ENCODE measurements at regions not wholly inside any gene's neighbourhood (a gene's known extent, or its start where the extent isn't known, plus 50 kb on each side); places are given as distances from the start of the nearest gene placed in this dataset.

DNA sequence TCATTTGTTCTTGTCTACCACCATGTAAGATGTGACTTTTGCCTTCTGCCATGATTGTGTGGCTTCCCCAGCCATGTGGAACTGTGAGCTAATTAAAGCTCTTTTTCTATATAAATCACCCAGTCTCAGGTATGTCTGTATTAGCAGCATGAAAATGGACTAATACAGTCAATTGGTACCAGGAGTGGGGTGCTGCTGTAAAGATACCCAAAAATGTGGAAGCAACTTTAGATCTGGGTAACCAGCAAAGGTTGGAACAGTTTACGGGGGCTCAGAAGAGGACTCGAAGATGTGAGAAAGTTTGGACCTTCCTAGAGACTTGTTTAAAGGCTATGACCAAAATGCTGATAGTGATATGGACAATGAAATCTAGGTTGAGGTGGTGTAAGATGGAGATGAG is 488.9 kb downstream of the ISL1 start:
- no peaks in the 10 kb centered on the region for H3K79me1 ChIP-seq (ENCODE audit: low read depth, low read length)
- no peak overlapping the region for H3K4me2 ChIP-seq (ENCODE audit: insufficient read depth in 1 of 2, low read depth in 2 of 2, low read length in 2 of 2)
- H3K79me2 ChIP-seq (ENCODE audit: control insufficient read depth in 1 of 2, insufficient read depth in 2 of 2, low read length in 2 of 2), result no peaks in the 10 kb centered on the region
- no peak overlapping the region for H3K23ac ChIP-seq (ENCODE audit: insufficient read length)
- no peak overlapping the region for H2BK12ac ChIP-seq (ENCODE audit: low read depth, low read length)
- H3K56ac ChIP-seq (replicated peaks; ENCODE audit: insufficient read length, low read depth, low read length), result no peak overlapping the region
- no peaks in the 10 kb centered on the region for H3K4me1 ChIP-seq (replicated peaks in 1 of 4; ENCODE audit: control insufficient read depth in 3 of 4, insufficient read depth in 4 of 4, low read length in 3 of 4)
- H3K4ac ChIP-seq (replicated peaks; ENCODE audit: insufficient read length, low read depth, low read length), result no peak overlapping the region
- H4K8ac ChIP-seq (ENCODE audit: extremely low read depth, insufficient read depth, low read length), result no peak overlapping the region
- no peak for TF ChIP-seq EP300 (IDR thresholded peaks at IDR 0.05; ENCODE audit: borderline replicate concordance in 1 of 2, low read depth in 2 of 2, low read length in 2 of 2)
- TF ChIP-seq HDAC6 (IDR thresholded peaks at IDR 0.05; ENCODE audit: low read depth, low read length), result no peak
- no peak for TF ChIP-seq BRCA1 (IDR thresholded peaks at IDR 0.05; ENCODE audit: low read depth, low read length)
- TF ChIP-seq BCL11A (IDR thresholded peaks at IDR 0.05; ENCODE audit: low read depth in 2 of 2, low read length in 2 of 2), result no peak
- TF ChIP-seq CREB1 (IDR thresholded peaks at IDR 0.05), result no peak
- TF ChIP-seq, protein P1, sequence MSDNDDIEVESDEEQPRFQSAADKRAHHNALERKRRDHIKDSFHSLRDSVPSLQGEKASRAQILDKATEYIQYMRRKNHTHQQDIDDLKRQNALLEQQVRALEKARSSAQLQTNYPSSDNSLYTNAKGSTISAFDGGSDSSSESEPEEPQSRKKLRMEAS (IDR thresholded peaks at IDR 0.05), result no peak
- no peak for TF ChIP-seq KDM4A (IDR thresholded peaks at IDR 0.05; ENCODE audit: low read depth, low read length, severe bottlenecking)
- no peak for TF ChIP-seq TAF7 (optimal IDR thresholded peaks at IDR 0.05; ENCODE audit: borderline replicate concordance, low read depth, low read length)
- H2AK5ac ChIP-seq (ENCODE audit: low read depth, low read length), result no peak overlapping the region
- H4K91ac ChIP-seq (replicated peaks; ENCODE audit: insufficient read length, low read length), result no peak overlapping the region
- ChIA-PET POLR2A (ENCODE audit: partially characterized antibody) (no interaction called here), CTCF (ENCODE audit: partially characterized antibody) (no interaction called here)
- WGBS, 2 experiments (ENCODE audit: extremely low coverage in 1 of 2, insufficient coverage in 1 of 2, insufficient read length in 1 of 2, insufficient replicate concordance in 2 of 2, low coverage in 1 of 2, low lambda C conversion rate in 2 of 2, missing lambda C conversion rate in 1 of 2), result 96% methylated on average over 2 of the region's 2 CpGs; no CpG with 5 or more reads in 1 of the 2 experiments
- H3K9me3 ChIP-seq (ENCODE audit: insufficient read depth in 2 of 2, low read depth in 1 of 2, low read length in 1 of 2), result peaks cover 15 to 22% of the 10 kb centered on the region in 2 experiments
- no peaks in the 10 kb centered on the region for H4K20me1 ChIP-seq (replicated peaks in 1 of 2; ENCODE audit: control insufficient read depth in 1 of 2, insufficient read depth in 2 of 2, low read length in 2 of 2)
- H2BK20ac ChIP-seq (ENCODE audit: low read length), result no peak overlapping the region
- no peak overlapping the region for H3K18ac ChIP-seq (ENCODE audit: extremely low read depth, low read length)
- DNase-seq (ENCODE audit: low read depth in 1 of 2, low spot score in 2 of 2) (no peak), FAIRE-seq (no peak)
- H3K23me2 ChIP-seq (ENCODE audit: low read depth, low read length), result no peaks in the 10 kb centered on the region
- H3K27me3 ChIP-seq (replicated peaks in 1 of 4; ENCODE audit: control insufficient read depth in 3 of 4, extremely low read depth in 1 of 4, insufficient read depth in 3 of 4, low read length in 3 of 4), result no peaks in the 10 kb centered on the region
- H3K27ac ChIP-seq (ENCODE audit: low read depth, low read length), result no peak overlapping the region
- H2AFZ ChIP-seq (ENCODE audit: low read length), result no peak overlapping the region
- H4K5ac ChIP-seq (ENCODE audit: insufficient read length, low read depth, low read length), result no peak overlapping the region
- no peak overlapping the region for H2BK15ac ChIP-seq (ENCODE audit: low read length)
- no peak overlapping the region for H3K14ac ChIP-seq (ENCODE audit: insufficient read length)
- H3K4me3 ChIP-seq (ENCODE audit: extremely low read depth in 1 of 4, insufficient read depth in 2 of 4, low read depth in 3 of 4, low read length in 4 of 4), result no peak overlapping the region
- H2BK120ac ChIP-seq (replicated peaks; ENCODE audit: low read depth, low read length), result no peak overlapping the region
- no peak overlapping the region for H3K9ac ChIP-seq (replicated peaks in 1 of 4; ENCODE audit: extremely low read depth in 1 of 4, low read depth in 3 of 4, low read length in 3 of 4)
- no peak overlapping the region for H2BK5ac ChIP-seq (ENCODE audit: low read depth, low read length)
- no peaks in the 10 kb centered on the region; a peak in 3 of 8 replicates for H3K36me3 ChIP-seq (ENCODE audit: control insufficient read depth in 2 of 4, insufficient read depth in 4 of 4, low read length in 3 of 4)
